ENCODE measurements at regions not wholly inside any gene's neighbourhood (a gene's known extent, or its start where the extent isn't known, plus 50 kb on each side); places are given as distances from the start of the nearest gene placed in this dataset.

DNA sequence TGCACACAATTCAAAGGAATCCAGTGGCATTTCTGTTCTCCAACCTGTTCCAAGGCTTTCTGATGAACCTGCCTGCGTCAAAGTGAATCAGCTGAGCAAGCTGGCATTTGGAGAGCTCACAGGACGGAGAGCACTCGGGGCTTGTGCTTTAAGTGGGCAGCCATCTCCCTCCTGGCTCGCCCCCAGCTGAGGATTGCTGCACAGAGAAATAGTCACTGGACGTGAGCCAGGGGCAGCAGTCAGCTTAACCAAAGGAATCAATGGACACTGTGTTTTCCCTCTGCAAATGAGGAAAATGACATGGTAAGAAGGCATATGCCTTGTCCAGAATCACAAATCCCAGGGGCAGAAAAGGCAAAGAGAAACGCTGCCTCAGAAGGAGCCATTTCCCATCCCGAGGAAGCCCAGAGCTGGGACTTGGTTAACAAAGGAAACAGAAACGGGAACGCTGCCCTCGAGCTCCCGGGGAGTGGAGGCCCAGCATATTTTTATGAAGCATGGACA is 299.4 kb downstream of the ZSWIM6 start:
- Mint-ChIP-seq H3K9me3 (peaks cover 6% of the 10 kb centered on the region), H3K36me3 (no peaks in the 10 kb centered on the region), H3K27me3 (peaks cover 29% of the 10 kb centered on the region), H3K4me1 (peaks cover 3% of the 10 kb centered on the region), H3K27ac (no peak overlapping the region), H3K4me3 (no peak overlapping the region)
- no peak for DNase-seq

DNA sequence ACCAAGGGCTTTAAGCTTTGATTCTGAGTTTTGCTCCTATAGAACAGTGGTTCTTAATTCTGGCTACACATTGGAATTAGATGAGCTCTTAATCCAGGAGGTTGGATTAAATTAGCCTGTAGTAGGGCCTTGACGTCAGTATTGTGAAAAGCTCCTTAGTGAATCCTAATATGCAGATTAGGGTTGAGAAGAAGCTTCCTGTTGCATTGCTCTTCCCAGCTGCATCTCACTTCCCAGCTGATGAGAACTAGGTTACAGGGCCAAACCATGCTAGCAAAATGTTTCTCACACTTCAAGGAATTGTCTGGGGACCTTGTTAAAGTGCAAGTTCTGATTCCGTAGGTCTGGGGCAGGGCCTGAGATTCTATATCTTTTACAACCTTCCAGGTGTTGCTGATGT is 300.0 kb downstream of the ZSWIM6 start:
- Mint-ChIP-seq H3K9me3 (peaks cover 6% of the 10 kb centered on the region), H3K27ac (no peak overlapping the region), H3K4me3 (no peak overlapping the region), H3K36me3 (no peaks in the 10 kb centered on the region), H3K4me1 (no peaks in the 10 kb centered on the region), H3K27me3 (peaks cover 23% of the 10 kb centered on the region)
- no peak for DNase-seq

DNA sequence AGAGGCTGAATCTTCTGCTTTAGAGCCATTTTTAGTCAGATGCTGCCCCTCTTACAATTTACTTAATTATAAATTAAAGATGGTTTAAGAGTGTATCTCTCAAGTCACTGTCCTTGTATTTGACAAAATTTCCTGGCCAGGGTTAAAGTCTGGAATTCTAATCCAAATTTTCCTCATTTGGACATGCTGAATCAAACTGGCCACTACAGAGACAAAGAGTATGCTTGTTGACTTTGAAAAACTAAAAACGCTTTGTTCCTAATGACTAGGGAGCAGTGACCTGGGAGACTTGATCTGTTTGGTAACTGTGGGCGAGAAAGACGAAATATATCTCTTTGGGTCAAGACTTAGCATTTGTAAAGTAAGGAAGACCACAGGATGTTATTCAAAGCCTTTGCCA is 303.2 kb downstream of the ZSWIM6 start:
- Mint-ChIP-seq H3K9me3 (no peaks in the 10 kb centered on the region), H3K27me3 (no peaks in the 10 kb centered on the region), H3K27ac (no peak overlapping the region), H3K4me1 (no peaks in the 10 kb centered on the region), H3K36me3 (no peaks in the 10 kb centered on the region), H3K4me3 (no peak overlapping the region)
- no peak for DNase-seq

DNA sequence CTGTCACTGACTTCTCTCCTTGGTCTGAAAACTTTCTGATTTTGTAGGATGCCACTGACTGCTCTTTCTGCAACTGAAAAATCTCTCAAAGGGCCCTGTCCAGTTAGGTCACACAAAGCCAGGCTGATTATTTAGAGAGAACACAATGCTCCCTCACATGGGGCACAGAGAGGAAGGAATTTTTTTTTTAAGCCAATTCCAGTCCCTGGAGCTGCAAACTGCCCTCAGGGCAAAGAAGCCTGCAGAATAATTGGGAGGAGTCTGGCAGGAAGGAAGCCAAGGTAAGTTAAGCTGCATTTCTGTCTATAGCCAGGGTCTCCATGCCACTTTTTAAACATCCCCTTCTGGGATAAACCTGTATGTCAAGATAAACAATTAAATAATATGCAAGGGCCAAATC is 305.5 kb downstream of the ZSWIM6 start:
- Mint-ChIP-seq H3K4me3 (no peak overlapping the region), H3K36me3 (no peaks in the 10 kb centered on the region), H3K27ac (no peak overlapping the region), H3K9me3 (no peaks in the 10 kb centered on the region), H3K4me1 (no peaks in the 10 kb centered on the region), H3K27me3 (peaks cover 4% of the 10 kb centered on the region)
- DNase-seq = no peak

DNA sequence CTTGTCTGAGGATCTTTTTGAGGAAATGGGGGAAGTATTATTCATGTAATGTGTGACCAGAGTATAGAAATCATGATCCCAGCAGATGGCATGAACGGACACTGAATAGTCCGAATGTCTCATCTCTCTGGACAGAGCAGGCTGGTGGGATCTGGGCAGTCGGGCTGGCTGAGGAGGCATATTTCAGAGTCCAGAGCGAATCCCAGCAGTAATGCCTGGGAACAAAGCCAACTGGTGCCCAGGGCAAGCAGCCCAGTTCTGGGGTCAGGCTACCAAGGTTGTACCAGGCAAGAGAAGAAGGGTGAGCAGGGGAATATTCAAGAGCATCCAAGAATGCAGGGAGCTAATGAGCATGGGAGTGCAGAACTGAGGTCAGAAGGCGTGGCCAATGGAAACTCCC is 306.4 kb downstream of the ZSWIM6 start:
- Mint-ChIP-seq H3K36me3 (no peaks in the 10 kb centered on the region), H3K4me1 (no peaks in the 10 kb centered on the region), H3K27ac (no peak overlapping the region), H3K9me3 (no peaks in the 10 kb centered on the region), H3K27me3 (peaks cover 4% of the 10 kb centered on the region), H3K4me3 (no peak overlapping the region)
- DNase-seq = no peak

DNA sequence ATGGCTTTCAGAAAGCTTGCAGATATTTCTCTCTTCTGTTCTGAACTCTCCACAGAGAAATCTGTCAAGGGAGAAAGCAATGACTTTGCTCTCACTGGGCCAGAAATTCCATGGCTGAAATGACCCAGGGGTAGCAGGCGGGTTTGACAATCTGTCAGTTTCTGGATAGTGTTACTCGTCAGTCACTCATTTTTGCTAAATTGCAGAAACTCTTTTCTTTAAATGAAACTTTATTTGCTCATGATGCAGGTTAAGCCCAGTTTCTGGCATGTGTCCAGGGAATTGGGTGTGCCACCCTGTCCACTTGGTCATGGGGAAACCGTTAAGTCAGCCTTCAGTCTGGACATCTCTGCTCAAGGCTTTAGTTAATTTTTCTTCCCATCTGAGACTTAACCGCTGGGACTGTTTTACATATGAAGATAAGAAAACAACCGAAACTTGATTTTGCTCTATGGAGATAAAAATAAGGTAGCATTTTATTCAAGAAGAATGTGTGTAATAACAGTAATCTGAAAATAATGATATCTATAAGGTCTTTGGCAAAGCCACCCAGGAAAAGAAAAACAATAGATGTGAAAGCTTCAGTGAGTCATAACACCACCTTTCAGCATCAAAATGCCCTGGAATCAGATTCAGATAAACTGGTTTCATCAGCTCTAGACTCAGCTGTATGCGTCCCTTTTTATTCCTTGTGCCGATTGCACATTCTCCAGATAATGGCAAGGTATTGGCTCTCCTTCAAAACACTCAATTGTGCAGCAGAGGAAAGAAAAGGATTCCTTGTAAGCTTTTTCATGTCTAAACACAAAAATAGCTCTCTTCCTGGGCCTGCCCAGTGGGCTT is 308.3 kb downstream of the ZSWIM6 start:
- Mint-ChIP-seq H3K27me3 (peaks cover 7% of the 10 kb centered on the region), H3K27ac (no peak overlapping the region), H3K36me3 (no peaks in the 10 kb centered on the region)

DNA sequence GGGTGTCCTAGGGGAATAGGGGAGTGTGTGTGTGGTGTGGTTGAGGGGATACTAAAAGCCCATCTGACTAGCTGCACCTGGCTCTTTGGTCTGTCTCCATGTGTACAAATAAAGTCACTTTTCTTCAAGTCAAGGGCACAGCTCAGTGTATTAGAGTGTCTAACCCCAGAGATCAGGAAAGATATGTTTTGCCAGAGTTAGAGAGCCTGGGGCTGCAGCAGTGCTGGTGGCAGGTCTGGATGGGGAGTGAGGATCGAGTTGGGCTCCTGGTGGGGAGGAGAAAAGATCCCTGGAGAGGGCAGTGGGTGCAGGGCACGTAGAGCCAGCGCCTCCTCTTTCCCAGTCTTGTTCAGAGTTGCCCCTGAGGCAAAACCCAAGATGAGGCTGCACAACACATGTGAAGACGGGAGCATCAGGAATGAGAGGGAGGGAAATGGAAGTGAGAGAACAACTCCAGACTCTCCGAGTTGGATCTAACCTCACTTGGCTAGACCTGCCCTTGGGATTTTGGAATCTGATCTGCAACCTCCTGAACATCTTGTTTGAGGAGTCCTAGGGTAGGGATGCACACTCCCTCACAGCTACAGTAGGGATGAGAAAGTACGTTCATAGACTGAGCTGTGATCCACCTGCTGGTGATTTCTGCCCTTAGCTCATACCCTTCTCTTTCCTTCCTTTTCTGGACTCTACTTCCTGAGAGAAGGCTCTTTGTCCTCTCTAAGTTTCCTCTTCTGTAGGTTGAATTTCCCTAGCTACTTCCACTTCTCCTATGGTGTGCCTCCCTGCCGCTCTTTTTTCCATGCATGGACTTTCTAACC is 309.9 kb downstream of the ZSWIM6 start:
- H3K27ac Mint-ChIP-seq = no peak overlapping the region
- no peaks in the 10 kb centered on the region for H3K9me3 Mint-ChIP-seq
- H3K4me1 Mint-ChIP-seq = no peaks in the 10 kb centered on the region
- no peak overlapping the region for H3K4me3 Mint-ChIP-seq
- H3K27me3 Mint-ChIP-seq = peaks cover 7% of the 10 kb centered on the region
- no peaks in the 10 kb centered on the region for H3K36me3 Mint-ChIP-seq
- no peak for DNase-seq

More for the DNA sequence above, 308.3 kb downstream of the ZSWIM6 start:
- Mint-ChIP-seq H3K9me3 (no peaks in the 10 kb centered on the region), H3K4me3 (no peak overlapping the region), H3K4me1 (no peaks in the 10 kb centered on the region)
- no peak for DNase-seq

DNA sequence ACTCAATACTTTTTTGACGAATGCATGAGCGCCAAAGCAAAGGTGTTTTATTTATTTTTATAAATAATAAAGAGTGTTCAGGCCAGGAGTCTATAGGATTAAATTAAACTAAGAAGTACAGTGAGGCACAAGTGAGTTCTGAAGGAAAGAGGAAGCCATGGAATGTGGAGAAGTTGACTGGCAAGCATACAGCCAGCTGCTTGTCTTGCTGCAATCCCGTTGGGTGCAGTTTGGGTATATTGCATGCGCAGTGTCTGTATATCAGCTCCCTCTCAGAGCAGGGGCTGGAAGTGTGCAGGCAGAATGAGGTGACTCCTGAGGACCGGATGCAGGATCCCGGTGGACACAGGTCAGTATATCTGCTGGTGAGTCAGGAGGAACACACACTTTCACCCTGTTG is 315.6 kb downstream of the ZSWIM6 start:
- Mint-ChIP-seq H3K9me3 (no peaks in the 10 kb centered on the region), H3K27me3 (peaks cover 3% of the 10 kb centered on the region), H3K4me3 (no peak overlapping the region), H3K27ac (no peak overlapping the region), H3K36me3 (no peaks in the 10 kb centered on the region), H3K4me1 (no peaks in the 10 kb centered on the region)
- DNase-seq = no peak

DNA sequence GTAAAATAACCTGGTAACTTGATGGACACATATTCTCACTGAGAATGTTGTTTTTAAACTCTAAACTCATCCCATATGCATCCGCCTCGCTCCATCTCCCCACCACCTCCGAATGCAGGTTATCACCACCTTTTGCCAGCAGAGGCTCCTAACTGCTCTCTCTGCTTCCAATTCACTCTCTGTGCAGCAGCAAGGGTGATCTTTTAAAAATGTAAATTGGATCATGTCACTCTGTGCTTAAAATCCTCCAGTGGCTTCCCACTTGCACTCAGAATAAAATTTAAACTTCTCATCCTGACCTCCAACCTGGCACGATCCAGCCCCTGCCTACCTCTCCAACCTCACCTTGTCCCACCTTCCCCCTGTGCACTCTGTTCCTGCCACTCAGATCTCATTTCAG is 317.2 kb downstream of the ZSWIM6 start:
- Mint-ChIP-seq H3K9me3 (no peaks in the 10 kb centered on the region), H3K36me3 (no peaks in the 10 kb centered on the region), H3K27me3 (peaks cover 3% of the 10 kb centered on the region), H3K4me1 (no peaks in the 10 kb centered on the region), H3K27ac (no peak overlapping the region), H3K4me3 (no peak overlapping the region)
- DNase-seq = no peak

DNA sequence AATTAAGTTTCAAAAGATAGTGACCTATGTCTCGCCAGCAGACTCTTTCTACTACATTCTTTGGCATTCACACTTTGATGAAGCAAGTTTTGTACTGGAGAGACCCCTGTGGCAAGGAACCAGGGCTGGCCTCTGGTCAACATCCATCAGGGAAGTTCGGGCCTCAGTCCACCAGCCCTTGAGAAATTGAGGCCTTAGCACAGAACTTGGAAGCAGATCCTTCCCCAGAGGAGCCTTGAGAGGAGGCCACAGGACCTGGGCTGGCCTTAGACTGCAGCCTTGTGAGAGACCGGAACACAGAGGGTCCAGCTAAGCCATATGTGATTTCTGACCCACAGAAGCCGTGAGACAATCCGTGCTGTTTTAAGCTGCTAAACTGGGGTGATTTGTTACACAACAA is 317.9 kb downstream of the ZSWIM6 start:
- Mint-ChIP-seq H3K9me3 (no peaks in the 10 kb centered on the region), H3K27me3 (peaks cover under 1% of the 10 kb centered on the region), H3K4me3 (no peak overlapping the region), H3K36me3 (no peaks in the 10 kb centered on the region), H3K27ac (no peak overlapping the region), H3K4me1 (no peaks in the 10 kb centered on the region)
- DNase-seq = no peak

DNA sequence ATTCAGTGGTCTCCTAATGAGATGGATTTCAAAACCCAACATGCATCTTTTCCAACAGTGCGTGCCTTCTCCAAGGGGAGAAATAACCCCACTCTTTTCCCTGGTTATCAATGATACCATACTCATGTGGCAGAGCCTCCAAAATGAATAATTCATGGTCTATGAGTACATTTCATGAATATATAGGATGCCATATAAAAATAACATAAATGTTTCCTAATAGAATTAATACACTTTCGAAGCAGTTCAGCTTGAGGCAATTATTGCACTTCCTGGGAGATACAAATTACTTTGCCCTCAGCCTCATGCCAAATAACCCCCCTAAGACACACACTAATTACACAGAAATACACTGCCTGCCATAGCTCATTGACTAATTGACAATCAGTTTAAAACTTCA is 318.6 kb downstream of the ZSWIM6 start:
- no peak for DNase-seq
- Mint-ChIP-seq H3K36me3 (no peaks in the 10 kb centered on the region), H3K4me1 (no peaks in the 10 kb centered on the region), H3K27ac (no peak overlapping the region), H3K27me3 (peaks cover 5% of the 10 kb centered on the region), H3K9me3 (no peaks in the 10 kb centered on the region), H3K4me3 (no peak overlapping the region)

DNA sequence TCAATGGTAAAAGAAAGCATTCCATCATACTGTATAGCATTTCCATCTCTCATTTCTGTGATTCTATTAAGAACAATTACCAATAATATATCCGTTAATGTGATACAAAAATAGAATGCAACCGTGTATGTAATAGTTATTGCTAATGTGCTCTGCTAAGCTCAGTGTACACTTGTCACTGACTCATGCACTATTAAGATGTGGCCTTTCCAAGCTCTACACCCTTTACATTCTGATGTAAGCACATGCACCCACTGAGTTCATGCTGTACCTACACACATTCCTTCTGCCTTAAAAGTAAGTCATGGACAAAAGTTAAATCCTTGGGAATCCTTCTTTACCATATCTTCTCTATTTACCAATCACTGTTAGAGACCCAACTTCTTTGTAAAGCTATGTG is 319.1 kb downstream of the ZSWIM6 start:
- no peak for DNase-seq
- Mint-ChIP-seq H3K4me3 (no peak overlapping the region), H3K27ac (no peak overlapping the region), H3K9me3 (no peaks in the 10 kb centered on the region), H3K27me3 (peaks cover 7% of the 10 kb centered on the region), H3K36me3 (no peaks in the 10 kb centered on the region), H3K4me1 (no peaks in the 10 kb centered on the region)

DNA sequence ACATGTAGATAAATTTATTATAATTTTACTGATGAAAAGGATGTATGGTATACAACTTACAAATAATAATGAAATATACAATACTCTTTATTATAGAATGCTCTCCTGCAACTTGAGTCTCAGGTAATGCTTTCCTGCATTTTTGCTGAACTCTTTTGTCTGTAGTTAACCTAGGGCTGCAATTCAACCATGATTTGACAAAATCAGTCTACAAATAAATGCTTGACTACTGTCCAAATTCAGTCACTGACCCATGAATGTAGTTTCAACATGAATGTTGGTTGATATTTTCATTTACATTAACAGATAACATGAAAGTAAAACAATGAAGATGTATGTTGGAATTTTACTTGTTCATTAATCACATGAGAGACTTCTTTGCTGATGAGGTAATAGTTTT is 320.9 kb downstream of the ZSWIM6 start:
- Mint-ChIP-seq H3K27me3 (peaks cover 7% of the 10 kb centered on the region), H3K9me3 (no peaks in the 10 kb centered on the region), H3K36me3 (no peaks in the 10 kb centered on the region)

DNA sequence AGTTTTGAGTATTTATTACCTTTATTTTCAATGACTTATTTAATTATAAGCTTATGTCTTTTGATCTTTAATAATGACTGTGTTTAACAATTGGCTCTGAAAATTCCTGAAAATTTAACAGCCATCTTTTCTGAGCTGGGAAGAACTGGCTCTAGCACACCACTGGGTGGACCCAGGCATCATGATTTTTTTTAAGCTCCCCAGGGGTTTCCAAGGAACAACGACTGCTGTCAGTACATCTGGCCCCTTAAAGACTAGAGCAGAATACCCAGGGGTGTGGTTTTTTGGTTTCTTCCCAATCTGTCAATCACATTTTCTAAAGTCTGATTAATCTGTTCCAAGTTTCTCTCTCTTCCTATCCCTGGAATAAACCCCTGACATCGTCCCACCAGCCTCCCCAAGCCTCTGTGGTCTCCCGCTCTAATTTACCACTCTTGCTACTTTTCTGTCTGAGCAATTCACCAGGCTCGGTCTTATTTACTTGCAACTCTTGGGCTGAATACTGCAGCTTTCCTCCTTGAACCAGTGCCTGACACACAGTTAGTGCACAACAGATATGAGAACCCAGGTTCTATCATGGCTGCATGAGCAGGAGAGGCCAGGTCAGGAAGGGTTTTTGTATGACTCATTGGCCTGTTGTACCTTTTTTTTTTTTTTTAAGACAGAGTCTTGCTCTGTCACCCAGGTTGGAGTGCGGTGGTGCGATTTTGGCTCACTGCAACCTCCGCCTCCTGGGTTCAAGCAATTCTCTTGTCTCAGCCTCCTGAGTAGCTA is 321.9 kb downstream of the ZSWIM6 start:
- H3K9me3 Mint-ChIP-seq = no peaks in the 10 kb centered on the region
- H3K4me1 Mint-ChIP-seq = peaks cover 3% of the 10 kb centered on the region
- H3K27ac Mint-ChIP-seq = no peak overlapping the region
- no peaks in the 10 kb centered on the region for H3K36me3 Mint-ChIP-seq
- peaks cover 7% of the 10 kb centered on the region for H3K27me3 Mint-ChIP-seq
- DNase-seq = no peak
- H3K4me3 Mint-ChIP-seq = no peak overlapping the region

More for the DNA sequence above, 320.9 kb downstream of the ZSWIM6 start:
- Mint-ChIP-seq H3K4me3 (no peak overlapping the region), H3K4me1 (no peaks in the 10 kb centered on the region), H3K27ac (no peak overlapping the region)
- no peak for DNase-seq

DNA sequence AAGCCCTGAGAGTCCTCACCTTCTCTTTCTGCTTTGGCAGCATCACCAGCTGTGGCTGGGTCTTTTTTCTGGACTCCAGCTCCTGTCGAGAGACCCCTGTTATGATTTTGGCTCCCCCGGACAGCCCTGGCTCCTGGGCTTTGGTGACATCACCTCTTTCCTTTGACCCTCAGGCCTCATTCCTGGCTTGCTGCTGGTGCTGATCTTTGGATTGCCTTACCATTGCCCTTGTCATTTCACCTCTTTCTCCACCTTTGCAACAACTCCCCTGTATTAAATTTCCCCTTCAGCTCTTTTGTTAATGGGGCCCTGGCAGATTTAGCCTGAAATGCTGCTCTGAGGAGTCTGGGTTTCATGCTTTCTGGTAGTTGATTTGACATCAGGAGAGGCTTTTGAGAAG is 322.8 kb downstream of the ZSWIM6 start:
- Mint-ChIP-seq H3K4me3 (no peak overlapping the region), H3K9me3 (no peaks in the 10 kb centered on the region), H3K4me1 (peaks cover 3% of the 10 kb centered on the region), H3K36me3 (no peaks in the 10 kb centered on the region), H3K27me3 (peaks cover 7% of the 10 kb centered on the region), H3K27ac (no peak overlapping the region)
- DNase-seq = no peak
